ENCODE measurements at regions not wholly inside any gene's neighbourhood (a gene's known extent, or its start where the extent isn't known, plus 50 kb on each side); places are given as distances from the start of the nearest gene placed in this dataset.
A peak's percentile ranks its signal among the peaks of the same experiment; 100 is the strongest.

GRCh38 chr4:130361616-130362015, 1265.7 kb downstream of the C4orf33 start:
- DNase-seq, result no peak
- intact Hi-C loops (cut with DNase I; ENCODE audit: low total_unique reads), result no loop called here
- no peaks in the 10 kb centered on the region for H3K36me3 ChIP-seq (ENCODE audit: low read depth, missing control alignments)
- TF ChIP-seq CTCF (IDR thresholded peaks at IDR 0.05) (no peak), POLR2A (IDR thresholded peaks at IDR 0.05) (no peak)
- no peaks in the 10 kb centered on the region for H3K27me3 ChIP-seq
- 79 to 84% methylated on average over 5 of the region's 5 CpGs for whole genome bisulfite sequencing, 2 donors
- no peak overlapping the region for H3K4me3 ChIP-seq
- no peaks in the 10 kb centered on the region for H3K9me3 ChIP-seq
- H3K27ac ChIP-seq, result no peak overlapping the region
- no peaks in the 10 kb centered on the region for H3K4me1 ChIP-seq

GRCh38 chr4:130368668-130369067, 1272.7 kb downstream of the C4orf33 start:
- TF ChIP-seq POLR2A (IDR thresholded peaks at IDR 0.05), result no peak
- TF ChIP-seq CTCF (IDR thresholded peaks at IDR 0.05), result no peak
- Histone ChIP-seq H3K36me3 (ENCODE audit: low read depth, missing control alignments) (no peaks in the 10 kb centered on the region), H3K4me3 (no peak overlapping the region), H3K27me3 (no peaks in the 10 kb centered on the region), H3K27ac (no peak overlapping the region), H3K9me3 (no peaks in the 10 kb centered on the region), H3K4me1 (no peaks in the 10 kb centered on the region)
- no peak for DNase-seq
- intact Hi-C loops (cut with DNase I; ENCODE audit: low total_unique reads), result no loop called here

GRCh38 chr4:130393231-130393630, 1297.3 kb downstream of the C4orf33 start:
- no peak for TF ChIP-seq POLR2A (IDR thresholded peaks at IDR 0.05)
- TF ChIP-seq CTCF (IDR thresholded peaks at IDR 0.05), result no peak
- Histone ChIP-seq H3K9me3 (no peaks in the 10 kb centered on the region), H3K4me3 (no peak overlapping the region), H3K36me3 (ENCODE audit: low read depth, missing control alignments) (no peaks in the 10 kb centered on the region), H3K27ac (no peak overlapping the region), H3K4me1 (no peaks in the 10 kb centered on the region), H3K27me3 (no peaks in the 10 kb centered on the region)
- intact Hi-C loops (cut with DNase I; ENCODE audit: low total_unique reads), result no loop called here
- DNase-seq, result no peak

GRCh38 chr4:130393642-130394041, 1297.7 kb downstream of the C4orf33 start:
- intact Hi-C loops (cut with DNase I; ENCODE audit: low total_unique reads), result no loop called here
- peak; percentile 30 for DNase-seq
- Histone ChIP-seq H3K4me3 (no peak overlapping the region), H3K4me1 (no peaks in the 10 kb centered on the region), H3K27ac (no peak overlapping the region), H3K27me3 (no peaks in the 10 kb centered on the region), H3K36me3 (ENCODE audit: low read depth, missing control alignments) (no peaks in the 10 kb centered on the region), H3K9me3 (no peaks in the 10 kb centered on the region)
- TF ChIP-seq POLR2A (IDR thresholded peaks at IDR 0.05), result no peak
- TF ChIP-seq CTCF (IDR thresholded peaks at IDR 0.05), result no peak
- WGBS, 2 donors, result 20 to 21% methylated on average over 3 of the region's 3 CpGs

- no peak for DNase-seq
- Histone ChIP-seq H3K4me1 (no peaks in the 10 kb centered on the region), H3K4me3 (no peak overlapping the region), H3K27me3 (no peaks in the 10 kb centered on the region), H3K9me3 (no peaks in the 10 kb centered on the region), H3K36me3 (ENCODE audit: low read depth, missing control alignments) (no peaks in the 10 kb centered on the region), H3K27ac (no peak overlapping the region)
- no peak for TF ChIP-seq CTCF (IDR thresholded peaks at IDR 0.05)
- TF ChIP-seq POLR2A (IDR thresholded peaks at IDR 0.05), result no peak
- WGBS, 2 donors, result 53 to 55% methylated on average over 2 of the region's 2 CpGs
- intact Hi-C loops (cut with DNase I; ENCODE audit: low total_unique reads), result no loop called here
Measured at GRCh38 chr4:130395871-130396270, 1299.9 kb downstream of the C4orf33 start.

Data from testis (tissue), 2 donors.